ENCODE measurements at regions not wholly inside any gene's neighbourhood (a gene's known extent, or its start where the extent isn't known, plus 50 kb on each side); places are given as distances from the start of the nearest gene placed in this dataset.
A peak's percentile ranks its signal among the peaks of the same experiment; 100 is the strongest.

DNA sequence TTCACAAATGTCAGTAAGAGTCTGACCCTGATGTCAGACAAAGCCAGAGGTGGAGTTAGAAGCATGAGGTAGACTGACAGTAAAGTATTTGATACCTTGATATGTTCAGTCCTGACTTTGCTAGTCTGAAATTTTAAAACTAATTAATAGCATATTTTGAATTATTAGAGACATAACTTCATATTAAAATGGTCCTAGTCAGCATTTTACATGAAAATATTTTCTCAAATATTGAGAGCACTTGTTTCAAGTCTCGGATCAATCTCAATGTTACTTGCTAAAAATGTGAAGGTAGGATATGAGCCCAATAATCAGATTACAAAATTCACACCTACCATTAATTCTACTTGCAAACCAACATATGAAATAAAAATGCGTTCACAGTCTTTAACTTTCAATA, 58.1 kb upstream of the TTC14 start (continued):
- no peak for TF ChIP-seq ZNF879 (CRISPR knock-in tag; IDR thresholded peaks at IDR 0.05)
- peak; percentile 55 to 86; a peak in 3 of 4 replicates for TF ChIP-seq MAFK (conservative IDR thresholded peaks at IDR 0.05 in 1 of 2, IDR thresholded peaks at IDR 0.05 in 1 of 2; ENCODE audit: low read length in 2 of 2)
- TF ChIP-seq ZSCAN30 (CRISPR knock-in tag; IDR thresholded peaks at IDR 0.05), result no peak

DNA sequence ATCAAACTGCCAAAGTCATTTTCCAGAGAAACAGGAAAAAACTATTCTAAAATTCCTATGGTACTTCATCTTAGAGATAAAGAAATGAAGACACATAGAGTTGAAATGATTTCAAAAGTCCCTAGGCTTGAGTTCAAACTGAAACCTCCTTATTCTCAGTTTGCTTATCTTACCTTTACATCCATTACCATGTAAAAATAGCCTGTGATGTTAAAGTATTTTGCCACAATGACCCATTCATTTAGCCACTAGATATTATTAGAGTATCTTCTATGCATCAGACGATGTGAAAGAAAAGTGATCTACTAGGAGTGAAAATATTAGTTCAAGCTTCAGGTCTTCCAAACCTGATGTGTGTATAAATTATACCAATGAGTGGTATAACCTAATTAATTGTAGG, 55.1 kb upstream of the TTC14 start:
- POLR2A ChIA-PET, result no interaction called here
- no peak for ATAC-seq
- Histone ChIP-seq H4K20me1 (ENCODE audit: insufficient read depth, low read length) (no peaks in the 10 kb centered on the region), H2AFZ (ENCODE audit: low read length) (no peak overlapping the region), H3K4me1 (ENCODE audit: insufficient read depth, low read length) (no peaks in the 10 kb centered on the region), H3K9ac (ENCODE audit: insufficient read depth, low read depth, low read length) (no peak overlapping the region), H3K27me3 (ENCODE audit: control insufficient read depth in 1 of 2, insufficient read depth in 2 of 2, low read length in 2 of 2) (no peaks in the 10 kb centered on the region; a peak in 1 of 5 replicates), H3K4me3 (replicated peaks in 1 of 3; ENCODE audit: insufficient read depth in 1 of 3, low read depth in 2 of 3, low read length in 3 of 3) (no peak overlapping the region), H3K27ac (ENCODE audit: extremely low read length, insufficient read depth, low read length) (no peak overlapping the region), H3K9me3 (ENCODE audit: low read length) (no peaks in the 10 kb centered on the region), H3K36me3 (replicated peaks in 1 of 2; ENCODE audit: control insufficient read depth in 1 of 2, insufficient read depth in 2 of 2, low read length in 2 of 2) (no peaks in the 10 kb centered on the region), H3K79me2 (ENCODE audit: insufficient read depth, low read length) (no peaks in the 10 kb centered on the region), H3K4me2 (ENCODE audit: low read depth, low read length) (no peak overlapping the region)
- intact Hi-C loops (cut with micrococcal nuclease; ENCODE audit: unreplicated experiment), result no loop called here
- no peak for DNase-seq (ENCODE audit: low spot score)
- 0% methylated on average over 1 of the region's 1 CpG for WGBS (ENCODE audit: low lambda C conversion rate)
- in situ Hi-C loops (cut with HindIII; ENCODE audit: extremely low pct_ligation_motif_present, low pct_unique_long_range_greater_than_20kb), result no loop called here
- CTCF ChIA-PET (ENCODE audit: low intra/inter-chr PET ratio, low total read pairs), result no interaction called here
- BruUV-seq (replicated peaks), result no TSS peak
- TF ChIP-seq ZNF460 (CRISPR knock-in tag; IDR thresholded peaks at IDR 0.05; ENCODE audit: borderline replicate concordance) (no peak), SSRP1 (CRISPR knock-in tag; IDR thresholded peaks at IDR 0.05) (no peak), ZC3H13 (CRISPR knock-in tag; IDR thresholded peaks at IDR 0.05) (no peak), ZNF7 (CRISPR knock-in tag; IDR thresholded peaks at IDR 0.05) (no peak), FOSL1 (CRISPR knock-in tag; IDR thresholded peaks at IDR 0.05; ENCODE audit: borderline replicate concordance) (no peak), NFYB (CRISPR knock-in tag; IDR thresholded peaks at IDR 0.05) (no peak), ARHGAP35 (CRISPR knock-in tag; IDR thresholded peaks at IDR 0.05; ENCODE audit: borderline replicate concordance) (no peak), REL (CRISPR knock-in tag; conservative IDR thresholded peaks at IDR 0.05) (no peak), IRX3 (CRISPR knock-in tag; IDR thresholded peaks at IDR 0.05; ENCODE audit: borderline replicate concordance, low read depth) (no peak), ZNF670 (CRISPR knock-in tag; IDR thresholded peaks at IDR 0.05; ENCODE audit: borderline replicate concordance) (no peak), ZMYM3 (CRISPR knock-in tag; IDR thresholded peaks at IDR 0.05) (no peak), TRIM24 (CRISPR knock-in tag; IDR thresholded peaks at IDR 0.05) (no peak), RARG (CRISPR knock-in tag; IDR thresholded peaks at IDR 0.05; ENCODE audit: low read depth) (no peak), ZNF292 (CRISPR knock-in tag; IDR thresholded peaks at IDR 0.05; ENCODE audit: borderline replicate concordance, low read depth) (no peak)
- TF ChIP-seq, protein P1, sequence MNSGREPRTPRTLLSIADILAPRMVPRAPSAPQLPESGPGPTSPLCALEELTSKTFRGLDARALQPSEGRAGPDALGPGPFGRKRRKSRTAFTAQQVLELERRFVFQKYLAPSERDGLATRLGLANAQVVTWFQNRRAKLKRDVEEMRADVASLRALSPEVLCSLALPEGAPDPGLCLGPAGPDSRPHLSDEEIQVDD (CRISPR knock-in tag; IDR thresholded peaks at IDR 0.05; ENCODE audit: borderline replicate concordance), result no peak
- no peak for FAIRE-seq
